ENCODE measurements at regions not wholly inside any gene's neighbourhood (a gene's known extent, or its start where the extent isn't known, plus 50 kb on each side); places are given as distances from the start of the nearest gene placed in this dataset.

DNA sequence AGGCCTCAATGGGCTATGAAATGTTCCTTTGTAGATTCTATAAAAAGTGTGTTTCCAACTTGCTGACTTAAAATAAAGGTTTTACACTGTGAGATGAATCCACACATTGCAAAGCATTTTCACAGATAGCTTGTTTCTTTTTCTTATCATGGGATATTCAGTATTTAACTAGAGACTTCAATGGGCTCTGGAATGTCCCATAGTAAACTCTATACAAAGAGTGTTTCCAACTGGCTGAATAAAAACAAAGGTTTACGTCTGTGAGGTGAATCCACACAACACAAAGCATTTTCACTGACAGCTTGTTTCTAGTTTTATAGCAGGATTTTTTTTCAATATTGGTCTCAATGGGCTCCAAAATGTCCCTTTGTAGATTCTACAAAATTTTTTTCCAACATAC, 550.1 kb downstream of the KCNJ18 start:
- no peak overlapping the region for H3K27ac ChIP-seq
- no peaks in the 10 kb centered on the region for H3K9me3 ChIP-seq
- no peak for ATAC-seq
- no peaks in the 10 kb centered on the region for H3K4me1 ChIP-seq
- no peak for DNase-seq
- H3K4me3 ChIP-seq: no peak overlapping the region
- H3K36me3 ChIP-seq: no peaks in the 10 kb centered on the region
- intact Hi-C loops (cut with DNase I): no loop called here
- TF ChIP-seq, protein P1, sequence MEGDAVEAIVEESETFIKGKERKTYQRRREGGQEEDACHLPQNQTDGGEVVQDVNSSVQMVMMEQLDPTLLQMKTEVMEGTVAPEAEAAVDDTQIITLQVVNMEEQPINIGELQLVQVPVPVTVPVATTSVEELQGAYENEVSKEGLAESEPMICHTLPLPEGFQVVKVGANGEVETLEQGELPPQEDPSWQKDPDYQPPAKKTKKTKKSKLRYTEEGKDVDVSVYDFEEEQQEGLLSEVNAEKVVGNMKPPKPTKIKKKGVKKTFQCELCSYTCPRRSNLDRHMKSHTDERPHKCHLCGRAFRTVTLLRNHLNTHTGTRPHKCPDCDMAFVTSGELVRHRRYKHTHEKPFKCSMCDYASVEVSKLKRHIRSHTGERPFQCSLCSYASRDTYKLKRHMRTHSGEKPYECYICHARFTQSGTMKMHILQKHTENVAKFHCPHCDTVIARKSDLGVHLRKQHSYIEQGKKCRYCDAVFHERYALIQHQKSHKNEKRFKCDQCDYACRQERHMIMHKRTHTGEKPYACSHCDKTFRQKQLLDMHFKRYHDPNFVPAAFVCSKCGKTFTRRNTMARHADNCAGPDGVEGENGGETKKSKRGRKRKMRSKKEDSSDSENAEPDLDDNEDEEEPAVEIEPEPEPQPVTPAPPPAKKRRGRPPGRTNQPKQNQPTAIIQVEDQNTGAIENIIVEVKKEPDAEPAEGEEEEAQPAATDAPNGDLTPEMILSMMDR (IDR thresholded peaks at IDR 0.05): no peak
- no peaks in the 10 kb centered on the region for H3K27me3 ChIP-seq

DNA sequence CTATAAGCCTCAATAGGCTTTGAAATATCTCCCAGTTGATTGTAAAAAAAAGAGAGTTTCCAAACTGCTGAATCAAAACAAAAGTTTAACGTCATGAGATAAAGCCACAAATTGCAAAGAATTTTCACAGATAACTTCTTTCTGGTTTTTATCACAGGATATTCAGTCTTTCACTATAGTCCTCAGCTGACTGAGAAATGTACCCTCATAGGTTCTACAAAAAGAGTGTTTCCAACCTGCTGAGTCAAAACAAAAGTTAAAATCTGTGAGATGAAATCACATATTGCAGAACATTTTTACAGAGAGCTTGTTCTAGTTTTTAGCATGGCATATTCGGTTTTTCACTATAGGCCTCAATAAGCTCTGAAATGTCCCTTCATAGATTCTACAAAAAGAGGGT, 559.2 kb downstream of the KCNJ18 start:
- Histone ChIP-seq H3K36me3 (no peaks in the 10 kb centered on the region), H3K9me3 (no peaks in the 10 kb centered on the region), H3K27ac (no peak overlapping the region), H3K4me3 (no peak overlapping the region), H3K27me3 (no peaks in the 10 kb centered on the region), H3K4me1 (no peaks in the 10 kb centered on the region)
- DNase-seq (no peak), ATAC-seq (no peak)
- intact Hi-C loops (cut with DNase I): loop anchor here (10.0 kb wide), 1 partner anchor 63 kb away; no protein-coding TSS in a partner anchor
- TF ChIP-seq, protein P1 (IDR thresholded peaks at IDR 0.05): no peak

DNA sequence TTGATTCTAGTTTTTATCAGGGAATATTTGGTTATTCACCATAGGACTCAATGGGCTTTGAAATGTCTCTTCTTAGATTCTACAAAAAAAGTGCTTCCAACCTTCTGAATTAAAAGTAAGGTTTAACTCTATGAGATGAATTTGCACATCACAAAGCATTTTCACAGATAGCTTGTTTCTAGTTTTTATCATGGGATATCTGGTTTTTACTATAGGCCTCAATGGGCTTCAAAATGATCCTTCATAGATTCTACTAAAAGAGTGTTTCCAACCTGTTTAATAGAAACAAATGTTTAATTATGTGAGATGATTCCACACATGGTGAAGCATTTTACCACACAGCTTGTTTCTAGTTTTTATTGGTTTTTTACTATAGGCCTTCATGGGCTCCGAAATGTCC, 560.7 kb downstream of the KCNJ18 start:
- no peak overlapping the region for H3K4me3 ChIP-seq
- H3K9me3 ChIP-seq: no peaks in the 10 kb centered on the region
- no peaks in the 10 kb centered on the region for H3K36me3 ChIP-seq
- intact Hi-C loops (cut with DNase I): loop anchor here (10.0 kb wide), 1 partner anchor 62 kb away; no protein-coding TSS in a partner anchor
- no peak overlapping the region for H3K27ac ChIP-seq
- TF ChIP-seq, protein P1 (IDR thresholded peaks at IDR 0.05): no peak
- DNase-seq: no peak
- H3K4me1 ChIP-seq: no peaks in the 10 kb centered on the region
- ATAC-seq: no peak
- no peaks in the 10 kb centered on the region for H3K27me3 ChIP-seq

DNA sequence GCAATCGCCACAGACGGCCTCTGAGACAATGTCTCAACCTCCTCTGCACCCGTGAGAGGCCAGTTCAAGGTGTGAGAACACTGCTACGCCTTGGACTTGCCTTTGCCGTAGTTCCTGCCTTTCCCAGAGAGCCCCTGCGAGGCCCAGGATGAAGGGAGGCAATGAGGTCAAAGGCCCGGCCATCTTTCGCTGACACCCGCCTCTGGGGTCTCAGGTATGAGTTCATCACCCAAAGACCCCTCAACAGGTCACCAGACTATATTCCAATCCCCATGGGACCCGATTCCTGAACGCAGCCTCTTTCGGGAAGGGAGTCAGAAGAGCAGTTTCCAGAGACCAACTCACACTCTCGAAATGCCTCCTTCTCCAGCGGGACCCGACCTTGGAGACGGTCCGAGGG, 573.5 kb downstream of the KCNJ18 start:
- no peak for ATAC-seq
- no peaks in the 10 kb centered on the region for H3K4me1 ChIP-seq
- H3K9me3 ChIP-seq: peaks cover 5% of the 10 kb centered on the region
- intact Hi-C loops (cut with DNase I): no loop called here
- no peaks in the 10 kb centered on the region for H3K36me3 ChIP-seq
- DNase-seq: peak; percentile 27
- H3K4me3 ChIP-seq: no peak overlapping the region
- H3K27ac ChIP-seq: no peak overlapping the region
- TF ChIP-seq, protein P1 (IDR thresholded peaks at IDR 0.05): no peak
- no peaks in the 10 kb centered on the region for H3K27me3 ChIP-seq

DNA sequence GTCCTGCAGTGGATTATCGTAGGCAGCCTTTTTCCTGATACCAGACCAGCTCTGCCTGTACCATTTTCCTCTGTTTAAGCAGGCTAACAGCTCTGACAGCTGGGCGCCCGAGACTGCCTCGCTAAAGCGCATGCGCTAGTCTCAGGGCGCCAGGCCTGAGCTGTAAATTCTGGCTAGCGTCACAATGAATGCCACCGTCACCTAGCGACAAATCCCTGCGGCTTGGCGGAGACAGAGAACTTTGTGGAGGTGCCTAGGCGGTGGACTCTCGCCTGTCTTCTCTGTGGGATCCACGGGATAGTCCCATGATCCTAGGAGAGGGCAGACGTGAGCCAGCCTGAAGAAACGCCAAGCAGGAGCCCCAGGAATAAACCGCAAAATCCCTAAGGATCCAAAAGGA, 573.9 kb downstream of the KCNJ18 start:
- TF ChIP-seq, protein P1 (IDR thresholded peaks at IDR 0.05): no peak
- Histone ChIP-seq H3K27ac (no peak overlapping the region), H3K4me3 (no peak overlapping the region), H3K4me1 (no peaks in the 10 kb centered on the region), H3K27me3 (no peaks in the 10 kb centered on the region), H3K9me3 (peaks cover 5% of the 10 kb centered on the region), H3K36me3 (no peaks in the 10 kb centered on the region)
- intact Hi-C loops (cut with DNase I): no loop called here
- peak; percentile 44 for DNase-seq
- ATAC-seq: no peak

DNA sequence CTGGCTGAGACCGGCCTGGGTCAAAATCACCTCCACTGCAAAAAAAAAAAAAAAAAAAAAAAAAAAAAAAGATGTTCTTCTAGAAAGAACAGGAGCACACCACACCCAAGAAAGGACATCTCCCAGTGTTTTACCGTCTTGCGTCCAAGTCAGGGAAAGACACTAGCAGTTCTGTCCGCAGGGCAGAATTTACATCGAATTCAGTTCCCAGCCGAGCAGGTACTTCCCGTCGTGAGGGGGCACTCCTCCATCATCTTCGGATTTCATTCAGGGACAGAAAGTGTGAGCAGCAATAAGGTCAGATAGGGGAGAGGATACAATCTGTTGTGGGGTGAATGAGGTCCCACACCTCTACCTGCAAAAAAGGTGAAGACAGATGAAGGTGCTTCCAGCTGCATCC, 574.7 kb downstream of the KCNJ18 start:
- ATAC-seq: no peak
- Histone ChIP-seq H3K9me3 (peaks cover 5% of the 10 kb centered on the region), H3K36me3 (no peaks in the 10 kb centered on the region), H3K27ac (no peak overlapping the region), H3K4me3 (no peak overlapping the region), H3K4me1 (no peaks in the 10 kb centered on the region), H3K27me3 (no peaks in the 10 kb centered on the region)
- intact Hi-C loops (cut with DNase I): no loop called here
- TF ChIP-seq, protein P1 (IDR thresholded peaks at IDR 0.05): no peak
- DNase-seq: no peak

Measured in upper lobe of right lung (tissue), 1 donor.